ENCODE measurements at regions not wholly inside any gene's neighbourhood (a gene's known extent, or its start where the extent isn't known, plus 50 kb on each side); places are given as distances from the start of the nearest gene placed in this dataset.

GRCh38 chr1:87706203-87706602 lies 377.5 kb downstream of the LMO4 start:
- intact Hi-C loops (cut with DNase I): no loop called here
- no peaks in the 10 kb centered on the region for H3K27me3 ChIP-seq

GRCh38 chr1:87706779-87707228 lies 378.1 kb downstream of the LMO4 start:
- DNase-seq (ENCODE audit: extremely low spot score in 2 of 2): no peak
- Histone ChIP-seq H3K4me3 (no peak overlapping the region), H3K27me3 (no peaks in the 10 kb centered on the region), H3K27ac (no peak overlapping the region), H3K9me3 (peaks cover 8% of the 10 kb centered on the region), H3K36me3 (no peaks in the 10 kb centered on the region), H3K4me1 (no peaks in the 10 kb centered on the region)
- TF ChIP-seq CTCF (IDR thresholded peaks at IDR 0.05) (no peak), POLR2AphosphoS5 (IDR thresholded peaks at IDR 0.05; ENCODE audit: insufficient read depth in 1 of 2, low read depth in 1 of 2) (no peak), POLR2A (IDR thresholded peaks at IDR 0.05) (no peak)
- intact Hi-C loops (cut with DNase I): no loop called here

More at GRCh38 chr1:87706203-87706602, 377.5 kb downstream of the LMO4 start:
- TF ChIP-seq CTCF (IDR thresholded peaks at IDR 0.05): no peak
- no peak for TF ChIP-seq POLR2A (IDR thresholded peaks at IDR 0.05)
- TF ChIP-seq POLR2AphosphoS5 (IDR thresholded peaks at IDR 0.05; ENCODE audit: insufficient read depth in 1 of 2, low read depth in 1 of 2): no peak
- Histone ChIP-seq H3K27ac (no peak overlapping the region), H3K4me1 (no peaks in the 10 kb centered on the region), H3K36me3 (no peaks in the 10 kb centered on the region), H3K9me3 (peaks cover 10% of the 10 kb centered on the region), H3K4me3 (no peak overlapping the region)
- no peak for DNase-seq (ENCODE audit: extremely low spot score in 2 of 2)

- Histone ChIP-seq H3K27ac (no peak overlapping the region), H3K9me3 (peaks cover 2% of the 10 kb centered on the region), H3K36me3 (no peaks in the 10 kb centered on the region), H3K4me1 (no peaks in the 10 kb centered on the region), H3K27me3 (no peaks in the 10 kb centered on the region), H3K4me3 (no peak overlapping the region)
- intact Hi-C loops (cut with DNase I): no loop called here
- TF ChIP-seq POLR2AphosphoS5 (IDR thresholded peaks at IDR 0.05; ENCODE audit: insufficient read depth in 1 of 2, low read depth in 1 of 2) (no peak), POLR2A (IDR thresholded peaks at IDR 0.05) (no peak), CTCF (IDR thresholded peaks at IDR 0.05) (no peak)
- no peak for DNase-seq (ENCODE audit: extremely low spot score in 2 of 2)
These were observed 378.7 kb downstream of the LMO4 start for GRCh38 chr1:87707411-87707810.

- Histone ChIP-seq H3K9me3 (no peaks in the 10 kb centered on the region), H3K4me3 (no peak overlapping the region), H3K27me3 (no peaks in the 10 kb centered on the region), H3K4me1 (no peaks in the 10 kb centered on the region), H3K36me3 (no peaks in the 10 kb centered on the region), H3K27ac (no peak overlapping the region)
- TF ChIP-seq POLR2A (IDR thresholded peaks at IDR 0.05) (no peak), POLR2AphosphoS5 (IDR thresholded peaks at IDR 0.05; ENCODE audit: insufficient read depth in 1 of 2, low read depth in 1 of 2) (peak in 1 of 2 donors; percentile 16)
- intact Hi-C loops (cut with DNase I): no loop called here
- no peak for DNase-seq (ENCODE audit: extremely low spot score in 2 of 2)
These were observed 383.8 kb downstream of the LMO4 start for GRCh38 chr1:87712261-87713010.

GRCh38 chr1:87714278-87714677 lies 385.6 kb downstream of the LMO4 start:
- H3K4me3 ChIP-seq: no peak overlapping the region
- intact Hi-C loops (cut with DNase I): no loop called here
- TF ChIP-seq POLR2AphosphoS5 (IDR thresholded peaks at IDR 0.05; ENCODE audit: insufficient read depth in 1 of 2, low read depth in 1 of 2) (no peak), POLR2A (IDR thresholded peaks at IDR 0.05) (no peak), CTCF (IDR thresholded peaks at IDR 0.05) (no peak)
- no peaks in the 10 kb centered on the region for H3K27me3 ChIP-seq
- H3K9me3 ChIP-seq: no peaks in the 10 kb centered on the region
- no peaks in the 10 kb centered on the region for H3K4me1 ChIP-seq
- DNase-seq (ENCODE audit: extremely low spot score in 2 of 2): no peak
- no peaks in the 10 kb centered on the region for H3K36me3 ChIP-seq
- no peak overlapping the region for H3K27ac ChIP-seq
